ENCODE measurements at regions not wholly inside any gene's neighbourhood (a gene's known extent, or its start where the extent isn't known, plus 50 kb on each side); places are given as distances from the start of the nearest gene placed in this dataset.

DNA sequence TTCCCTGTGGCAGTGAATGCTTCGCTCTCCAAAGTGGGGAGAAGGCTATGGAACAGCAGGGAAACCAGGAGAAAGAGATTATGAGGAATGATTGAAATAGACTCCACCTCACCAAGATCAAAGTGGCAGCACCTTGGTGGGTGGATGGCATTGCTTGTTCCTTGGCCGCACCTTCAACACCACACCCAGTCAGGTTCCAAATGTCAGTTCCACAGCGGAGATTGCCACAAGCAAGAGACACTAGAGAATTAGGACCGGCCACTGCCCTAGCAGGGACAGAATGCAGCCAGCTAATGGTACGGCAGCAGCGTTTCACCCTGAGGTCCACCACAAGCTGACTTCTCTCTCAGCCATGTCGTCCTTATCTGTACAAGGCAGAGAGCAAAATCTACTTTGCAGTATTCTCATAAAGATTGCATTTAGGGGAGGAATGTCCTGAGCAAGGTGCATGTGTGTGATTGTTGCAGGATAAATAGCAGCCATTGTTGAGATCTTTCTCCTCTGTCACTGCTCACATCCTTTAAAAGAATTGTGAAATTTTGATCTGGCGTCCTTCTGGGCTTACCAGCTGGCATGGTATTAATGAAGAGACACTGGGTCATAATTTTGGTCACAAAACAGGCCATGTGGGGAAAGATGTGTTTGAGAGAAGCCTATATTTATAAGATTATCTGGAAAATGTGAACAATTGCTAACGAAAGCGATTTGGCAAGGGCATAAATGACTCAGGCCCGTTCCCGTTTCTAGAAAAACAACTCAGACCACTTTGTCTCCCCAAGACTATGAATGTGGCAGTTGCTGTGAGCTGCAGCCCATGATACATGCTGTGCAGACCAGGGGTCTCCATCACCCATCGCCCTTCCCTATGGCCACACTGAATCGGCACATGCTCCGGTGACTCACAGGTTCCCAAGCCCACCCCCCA, 228.6 kb upstream of the ID2 start:
- DNase-seq: no peak

DNA sequence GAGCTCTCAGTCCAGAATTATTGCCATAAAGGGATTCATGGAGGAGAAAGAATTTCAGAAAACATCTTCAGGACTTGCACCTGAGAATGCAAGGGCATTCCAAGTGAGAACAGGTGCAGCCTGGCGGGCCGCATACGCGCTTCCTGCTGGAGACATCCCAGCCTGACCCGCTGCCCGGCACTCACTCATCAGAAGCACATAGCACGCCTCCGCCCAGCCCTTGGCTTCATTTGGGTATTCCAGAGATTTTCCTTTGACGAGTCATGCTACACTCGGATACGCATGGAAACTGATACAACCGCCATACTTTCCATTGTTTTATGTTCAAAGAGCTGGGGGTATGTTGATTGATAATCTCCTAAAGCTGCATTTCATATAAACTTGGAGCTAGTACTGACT, 228.0 kb upstream of the ID2 start:
- no peak for DNase-seq

GRCh38 chr2:8454797-8455196, 227.1 kb upstream of the ID2 start:
- DNase-seq: no peak

- no peak for DNase-seq
Measured at GRCh38 chr2:8455236-8456150, 226.4 kb upstream of the ID2 start.

- no peak for DNase-seq
Measured at GRCh38 chr2:8456151-8457091, 225.4 kb upstream of the ID2 start.

GRCh38 chr2:8457092-8457481, 224.8 kb upstream of the ID2 start:
- DNase-seq: no peak

GRCh38 chr2:8457699-8458502, 224.0 kb upstream of the ID2 start:
- DNase-seq: no peak

DNA sequence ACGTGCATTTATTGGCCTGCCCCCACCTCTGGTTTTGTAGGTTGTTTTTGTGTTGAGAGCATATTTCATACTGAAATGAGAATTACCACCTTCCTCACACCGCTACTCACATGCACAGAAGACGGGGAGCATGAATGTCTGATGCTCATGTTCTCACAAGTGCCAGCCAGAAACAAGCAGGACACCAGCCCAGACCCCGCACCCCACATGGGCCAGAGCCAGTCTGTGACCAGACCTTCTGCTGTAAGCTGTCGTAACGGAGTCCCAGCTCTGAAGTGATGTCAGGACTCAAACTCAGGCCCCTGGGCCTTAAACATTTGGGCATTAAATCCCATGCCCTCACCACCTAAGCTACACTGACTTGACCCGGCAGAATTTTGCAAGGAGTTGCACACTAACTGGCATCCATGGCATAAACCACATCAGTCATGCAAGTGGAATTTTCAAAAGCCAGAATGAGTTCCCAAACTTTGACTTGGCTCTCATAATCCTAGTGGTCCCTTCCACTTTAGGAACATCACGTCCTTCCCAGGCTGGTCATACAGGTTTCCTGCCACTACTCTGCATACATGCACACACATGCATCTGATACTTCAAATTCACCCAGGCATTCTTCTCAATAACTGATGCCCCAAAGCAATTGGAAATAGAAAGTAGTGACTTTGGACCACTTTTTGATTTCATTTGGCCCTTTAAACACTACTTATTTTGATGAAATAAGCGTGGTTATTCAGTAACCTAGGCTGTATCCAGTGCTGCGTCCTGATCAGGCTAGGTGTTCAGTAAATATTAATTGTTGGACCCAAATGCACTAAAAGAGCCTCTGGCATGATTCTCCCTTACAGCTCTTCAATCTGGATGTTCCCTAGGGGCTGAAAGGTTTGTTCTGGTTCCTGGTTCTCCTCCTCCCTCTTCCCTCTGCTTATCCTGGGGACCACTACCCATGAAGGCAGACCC, 223.1 kb upstream of the ID2 start:
- no peak for DNase-seq

DNA sequence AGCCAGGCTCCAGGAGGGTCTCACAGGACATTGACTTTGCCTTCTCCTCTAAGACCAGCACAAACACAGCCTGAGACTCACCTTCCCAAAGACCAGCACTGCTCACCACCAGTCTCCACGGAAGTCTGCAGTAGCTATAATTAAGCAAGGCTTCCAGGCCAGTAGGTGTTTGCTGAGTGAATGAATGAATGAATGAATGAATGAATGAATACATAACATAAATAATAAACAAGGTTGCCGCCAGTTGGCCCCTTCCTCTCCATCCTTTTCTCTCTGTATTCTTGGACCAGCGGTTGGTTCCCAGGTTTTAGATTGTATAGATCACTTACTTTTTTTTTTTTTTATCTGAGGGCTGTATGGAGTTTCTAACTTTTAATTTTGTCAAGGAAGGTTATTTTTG, 222.4 kb upstream of the ID2 start:
- no peak for DNase-seq

DNA sequence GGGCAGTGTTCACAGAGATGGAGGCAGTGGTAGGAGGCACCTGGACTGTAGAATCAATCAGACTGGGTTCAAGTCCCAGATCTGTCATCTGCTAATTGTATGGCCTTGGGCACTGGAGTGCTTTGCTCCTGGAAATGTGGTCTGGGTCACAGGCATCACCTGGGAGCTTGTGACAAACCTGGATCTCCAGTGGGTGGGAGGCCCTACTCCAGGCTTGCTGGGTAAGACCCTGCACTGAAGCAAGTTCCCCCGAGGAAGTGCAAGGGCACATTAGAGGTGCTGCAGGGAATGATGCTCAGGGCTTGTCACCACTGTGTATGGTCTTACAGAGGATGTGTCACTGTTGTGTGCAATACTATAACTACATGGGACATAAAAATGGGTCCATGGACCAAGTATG, 220.5 kb upstream of the ID2 start:
- DNase-seq: no peak

DNA sequence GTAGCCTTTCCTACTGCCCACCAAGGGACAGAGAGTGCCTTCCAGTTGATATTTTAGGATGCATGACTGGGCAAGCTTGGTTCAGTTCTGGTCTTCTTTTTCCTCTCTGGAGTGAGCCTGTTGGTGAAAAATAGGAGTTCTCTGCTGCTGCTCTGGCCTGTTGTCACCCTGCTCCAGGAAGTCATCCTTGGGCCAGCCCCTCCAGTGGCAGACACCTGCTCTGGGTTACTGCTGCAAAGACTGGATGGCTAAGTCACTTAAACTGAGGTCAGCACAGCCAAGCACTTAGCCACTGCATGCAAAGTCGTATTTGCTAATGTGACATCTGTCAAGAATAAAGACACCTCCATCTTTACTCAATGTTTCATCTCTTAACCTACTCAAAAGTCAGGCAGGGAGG, 219.6 kb upstream of the ID2 start:
- no peak for DNase-seq

DNA sequence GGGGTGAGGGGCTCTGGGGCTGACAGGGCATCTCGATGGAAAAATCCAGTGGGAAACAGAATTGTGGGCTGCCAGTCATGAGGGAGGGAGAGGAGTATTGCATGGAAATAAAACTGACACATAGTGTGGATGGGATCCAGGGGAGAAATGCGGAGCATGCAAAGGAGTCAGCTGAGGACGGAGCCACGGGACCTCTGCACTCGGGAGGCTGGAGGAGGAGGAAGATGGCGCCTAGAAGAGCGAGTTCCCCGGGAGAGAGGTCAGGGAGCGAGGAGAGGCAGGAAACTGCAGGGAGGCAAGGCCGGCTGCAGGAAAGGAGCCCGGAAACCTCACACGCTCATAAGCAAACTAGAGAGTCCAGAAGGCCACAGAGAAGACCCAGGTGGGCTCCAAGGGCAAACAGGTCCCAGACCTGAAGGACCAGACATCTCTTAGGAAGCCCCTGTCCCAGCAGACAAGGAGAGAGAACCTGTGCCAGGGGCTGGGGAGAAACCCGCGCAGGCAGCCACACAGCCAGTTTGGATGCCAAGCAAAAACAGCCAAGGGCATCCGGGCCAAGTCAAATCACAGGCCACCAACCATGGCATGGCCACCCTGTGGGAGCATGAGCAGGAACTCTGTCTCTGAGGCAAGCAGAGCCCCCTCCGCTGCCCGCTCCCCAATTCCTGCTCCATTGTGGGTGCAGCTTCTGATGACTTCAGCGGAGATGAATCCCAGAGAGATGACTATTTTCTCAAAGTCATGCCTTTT, 218.8 kb upstream of the ID2 start:
- DNase-seq: no peak

- DNase-seq: no peak
Measured at GRCh38 chr2:8465560-8465959, 216.3 kb upstream of the ID2 start.

GRCh38 chr2:8469709-8470493, 212.0 kb upstream of the ID2 start:
- no peak for DNase-seq

DNA sequence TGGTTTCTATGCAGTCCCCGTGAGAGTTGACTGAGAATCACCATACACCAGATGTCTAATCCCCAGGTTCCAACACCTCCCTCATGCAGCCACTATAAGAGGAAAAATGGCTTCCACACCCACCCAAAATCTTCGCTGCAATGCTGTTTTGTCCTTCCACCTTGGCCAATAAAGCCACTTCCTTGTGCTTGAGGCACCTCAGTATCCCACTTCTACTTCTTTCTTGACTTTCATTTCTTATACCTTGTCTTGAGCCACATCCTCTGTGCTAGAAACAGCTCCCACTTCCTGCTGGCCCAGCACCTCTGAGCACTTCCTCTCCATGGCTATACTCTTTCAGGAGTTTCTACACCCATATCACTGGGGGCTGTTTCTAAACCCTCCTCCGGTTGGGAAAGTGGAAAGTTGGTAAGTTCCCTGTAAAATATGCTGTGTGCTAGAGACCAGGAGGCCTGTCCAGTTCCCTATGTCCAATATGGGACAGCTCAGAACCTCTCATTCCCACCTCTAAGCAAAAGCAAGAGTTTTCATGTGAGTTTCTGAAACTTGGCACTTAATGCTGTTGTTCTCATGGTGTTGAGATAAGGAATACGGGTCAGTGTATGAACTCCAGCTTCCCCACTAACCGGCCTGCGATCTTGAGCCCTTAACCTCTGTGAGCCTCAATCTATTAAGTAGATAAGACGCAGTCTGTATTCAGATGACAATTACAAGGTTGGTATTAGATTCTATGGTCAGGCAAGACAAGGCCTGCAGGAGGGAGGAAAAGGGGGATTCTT, 209.1 kb upstream of the ID2 start:
- DNase-seq: no peak

DNA sequence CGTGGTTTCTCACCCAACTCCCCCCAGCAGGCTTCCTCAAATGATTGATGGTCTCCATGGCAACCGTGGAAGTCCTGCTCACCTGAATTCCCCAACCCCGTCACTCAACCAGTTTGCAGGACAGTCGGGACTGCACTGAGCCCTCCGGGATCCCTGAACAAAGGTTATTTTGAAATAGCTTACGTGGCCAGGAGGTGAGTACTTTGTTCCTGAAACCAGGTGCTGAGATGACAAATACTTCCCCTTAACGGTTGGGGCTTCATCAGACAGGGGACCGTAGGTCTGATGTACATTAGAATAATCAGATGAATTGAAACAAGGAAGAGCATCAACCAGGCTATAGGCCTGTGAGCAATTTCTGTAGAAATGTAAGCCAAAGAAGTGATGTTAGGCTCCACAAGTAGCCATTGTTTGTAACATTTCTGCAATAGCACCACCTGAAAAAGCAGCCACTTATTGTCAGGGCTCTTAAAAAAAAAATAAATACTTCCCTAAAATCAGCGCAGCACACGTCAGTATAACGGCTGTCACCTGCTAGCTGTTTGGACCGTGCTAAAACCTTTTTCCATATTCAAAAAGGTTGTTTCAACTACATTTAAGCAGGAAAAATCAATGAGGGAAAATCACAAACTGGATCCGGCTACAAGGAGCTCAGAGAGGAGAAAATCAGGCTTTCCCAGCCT, 206.4 kb upstream of the ID2 start:
- DNase-seq: no peak

Measured in NCI-H1092 (cell line).